ENCODE measurements at regions not wholly inside any gene's neighbourhood (a gene's known extent, or its start where the extent isn't known, plus 50 kb on each side); places are given as distances from the start of the nearest gene placed in this dataset.
"Not testable (repeated sequence)": the region's sequence is repeated elsewhere in the genome, so short reads cannot be mapped to it uniquely, and the experiment has no call there.

- not testable (repeated sequence) for DNase-seq
These were observed 63.8 kb downstream of the NSUN5 start for GRCh38 chr7:73244782-73245311.

- DNase-seq: not testable (repeated sequence)
These were observed 73.5 kb downstream of the NSUN5 start for GRCh38 chr7:73234994-73235717.

GRCh38 chr7:73225745-73226144 is 82.9 kb downstream of the NSUN5 start:
- DNase-seq: not testable (repeated sequence)

DNA sequence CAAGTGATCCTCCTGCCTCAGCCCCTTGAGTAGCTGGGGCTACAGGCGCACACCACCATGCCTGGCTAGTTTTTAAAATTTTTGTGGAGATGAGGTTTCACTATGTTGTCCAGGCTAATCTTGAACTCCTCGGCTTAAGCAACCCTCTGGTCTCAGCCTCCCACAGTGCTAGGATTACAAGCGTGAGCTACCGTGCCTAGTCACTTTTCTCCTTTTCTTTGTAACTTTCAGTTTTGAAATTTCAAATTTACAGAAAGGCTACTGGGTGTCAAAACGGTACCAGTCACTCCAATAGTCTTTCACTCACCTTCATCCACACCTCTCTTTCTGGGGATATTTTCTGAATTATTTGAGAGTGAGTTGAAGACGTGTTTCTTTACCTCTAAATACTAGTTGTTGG is 86.9 kb downstream of the NSUN5 start:
- not testable (repeated sequence) for DNase-seq

GRCh38 chr7:73220766-73221370 is 87.8 kb downstream of the NSUN5 start:
- not testable (repeated sequence) for DNase-seq

DNA sequence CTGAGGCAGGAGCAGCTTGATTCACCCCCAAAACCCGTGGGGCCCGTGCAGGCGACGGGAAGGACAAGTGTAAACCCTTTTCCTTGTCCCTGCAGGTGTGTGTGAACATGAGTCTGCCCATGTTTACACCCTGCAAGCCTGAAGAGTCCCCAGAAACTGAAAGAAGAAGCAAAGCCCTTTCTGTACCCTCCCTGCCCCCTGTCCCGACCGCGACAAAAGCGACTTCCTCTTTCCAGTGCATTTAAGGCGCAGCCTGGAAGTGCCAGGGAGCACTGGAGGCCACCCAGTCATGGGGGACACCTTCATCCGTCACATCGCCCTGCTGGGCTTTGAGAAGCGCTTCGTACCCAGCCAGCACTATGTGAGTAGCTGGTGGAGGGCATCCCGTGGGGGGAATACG is 88.3 kb downstream of the NSUN5 start:
- DNase-seq: not testable (repeated sequence)

DNA sequence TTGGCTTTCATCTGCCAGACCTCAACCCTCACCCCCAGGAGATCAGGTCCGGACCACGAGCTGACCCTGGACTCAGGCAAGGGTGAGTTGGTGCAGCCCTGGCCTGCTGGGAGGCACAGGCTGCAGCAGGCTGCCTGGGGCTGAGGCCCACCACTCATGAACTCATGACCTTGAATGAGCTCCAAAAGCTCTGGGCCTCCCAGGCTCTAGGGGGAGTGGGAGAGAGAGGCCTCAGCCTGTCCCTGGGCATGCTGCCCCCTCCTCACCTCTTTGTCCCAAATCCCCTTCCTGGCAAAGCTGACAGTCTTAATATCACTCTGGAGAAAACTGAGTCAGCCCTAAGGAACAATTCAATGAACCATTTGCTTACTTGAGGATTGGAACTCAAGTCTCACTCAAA is 89.8 kb downstream of the NSUN5 start:
- not testable (repeated sequence) for DNase-seq

GRCh38 chr7:73216046-73216675 is 92.5 kb downstream of the NSUN5 start:
- DNase-seq: not testable (repeated sequence)

DNA sequence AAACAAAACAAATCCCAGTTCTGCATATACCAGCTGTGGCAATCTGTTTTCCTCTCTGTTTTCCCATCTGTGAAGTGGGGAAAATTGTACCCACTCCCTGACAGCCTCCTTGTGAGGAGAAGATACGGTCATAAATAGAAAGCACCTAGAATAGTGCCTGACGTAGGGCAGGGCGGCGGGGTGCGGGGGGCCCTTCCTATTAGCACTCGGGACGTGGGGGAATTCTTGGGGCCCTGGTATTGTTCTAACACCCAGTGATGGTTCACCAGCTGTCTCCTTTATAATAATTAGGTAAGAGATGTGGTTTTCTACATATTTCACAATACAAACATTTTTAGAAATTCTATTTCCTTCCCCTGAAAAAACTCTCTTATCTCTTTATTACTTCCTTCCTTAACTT is 93.4 kb downstream of the NSUN5 start:
- not testable (repeated sequence) for DNase-seq

GRCh38 chr7:73214471-73214870 is 94.2 kb downstream of the NSUN5 start:
- DNase-seq: peak in 1 of 2 donors; percentile 0

DNA sequence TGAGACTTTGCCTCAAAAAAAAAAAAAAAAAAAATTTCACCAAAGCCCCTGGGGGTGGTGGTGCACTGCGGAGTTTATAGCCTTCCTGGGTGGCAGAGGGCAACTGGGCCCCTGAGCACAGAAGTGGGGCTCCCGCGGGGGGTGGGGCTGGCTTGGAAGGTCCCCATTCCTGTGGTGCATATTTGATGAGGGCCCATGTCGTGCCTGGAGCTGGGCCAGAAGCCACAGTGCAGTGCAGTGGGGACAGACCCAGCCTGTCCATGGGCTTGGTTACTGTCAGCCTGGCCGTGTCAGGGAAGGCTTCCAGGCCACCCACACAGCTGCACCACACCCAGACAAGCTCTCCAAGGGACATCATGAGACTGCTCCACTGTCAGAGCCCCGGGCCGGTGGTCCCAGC is 95.5 kb downstream of the NSUN5 start:
- DNase-seq: not testable (repeated sequence)

GRCh38 chr7:73205594-73205993 is 103.0 kb downstream of the NSUN5 start:
- DNase-seq: not testable (repeated sequence)

DNA sequence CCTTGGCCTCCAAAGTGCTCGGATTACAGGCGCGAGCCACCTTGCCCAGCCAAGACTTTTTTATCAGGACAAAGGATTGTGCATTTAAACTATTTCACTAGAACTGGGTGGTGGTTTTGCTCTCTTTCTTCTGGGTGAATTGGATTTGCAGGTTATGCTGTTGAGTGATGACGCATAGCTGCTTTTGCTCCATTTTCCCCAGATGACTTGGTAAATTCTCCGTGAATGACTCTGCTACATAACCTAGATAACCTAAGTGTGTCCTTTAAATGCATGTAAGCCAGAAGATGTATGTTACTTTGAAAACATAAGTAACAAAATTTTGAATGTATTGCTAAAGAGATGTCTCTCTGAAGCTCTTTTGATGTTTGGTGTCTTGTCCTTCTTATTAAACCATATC is 103.7 kb downstream of the NSUN5 start:
- peak in 1 of 2 donors; percentile 0 for DNase-seq

GRCh38 chr7:73203312-73203711 is 105.3 kb downstream of the NSUN5 start:
- not testable (repeated sequence) for DNase-seq

GRCh38 chr7:73201264-73201663 is 107.4 kb downstream of the NSUN5 start:
- not testable (repeated sequence) for DNase-seq

DNA sequence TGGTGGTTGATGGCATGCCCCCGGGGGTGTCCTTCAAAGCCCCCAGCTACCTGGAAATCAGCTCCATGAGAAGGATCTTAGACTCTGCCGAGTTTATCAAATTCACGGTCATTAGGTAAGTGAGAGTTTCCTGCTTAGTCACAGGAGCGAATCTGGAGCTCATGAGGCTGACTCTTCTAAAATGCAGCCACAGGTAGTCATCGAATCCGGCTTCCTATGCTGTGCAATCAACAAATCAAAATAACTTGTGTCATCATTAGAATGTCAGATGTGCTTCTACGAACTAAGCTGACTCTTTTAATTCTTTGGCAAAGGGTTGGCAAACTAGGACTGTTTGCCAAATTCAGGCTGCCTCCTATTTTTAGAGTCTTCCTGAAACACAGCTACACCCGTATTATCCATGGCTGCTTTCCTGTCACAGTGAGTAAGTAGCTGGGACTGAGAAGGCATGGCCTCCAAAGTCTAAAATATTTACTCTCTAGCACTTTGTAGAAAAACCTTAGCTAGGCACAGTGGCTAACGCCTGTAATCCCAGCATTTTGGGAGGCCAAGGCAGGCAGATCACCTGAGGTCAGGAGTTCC is 108.0 kb downstream of the NSUN5 start:
- not testable (repeated sequence) for DNase-seq

DNA sequence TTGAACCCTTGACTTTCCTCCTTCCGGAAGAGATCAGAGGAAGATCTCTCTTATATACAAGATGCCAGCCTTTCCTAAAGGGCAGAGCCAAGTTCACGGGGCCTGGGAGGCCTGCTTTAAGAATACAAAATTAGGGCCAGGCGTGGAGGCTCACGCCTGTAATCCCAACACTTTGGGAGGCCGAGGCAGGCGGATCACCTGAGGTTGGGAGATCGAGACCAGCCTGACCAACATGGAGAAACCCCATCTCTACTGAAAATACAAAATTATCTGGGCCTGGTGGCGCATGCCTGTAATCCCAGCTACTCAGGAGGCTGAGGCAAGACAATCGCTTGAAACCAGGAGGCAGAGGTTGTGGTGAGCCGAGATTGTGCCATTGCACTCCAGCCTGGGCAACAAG is 108.2 kb upstream of the SPDYE9 start:
- not testable (repeated sequence) for DNase-seq

DNA sequence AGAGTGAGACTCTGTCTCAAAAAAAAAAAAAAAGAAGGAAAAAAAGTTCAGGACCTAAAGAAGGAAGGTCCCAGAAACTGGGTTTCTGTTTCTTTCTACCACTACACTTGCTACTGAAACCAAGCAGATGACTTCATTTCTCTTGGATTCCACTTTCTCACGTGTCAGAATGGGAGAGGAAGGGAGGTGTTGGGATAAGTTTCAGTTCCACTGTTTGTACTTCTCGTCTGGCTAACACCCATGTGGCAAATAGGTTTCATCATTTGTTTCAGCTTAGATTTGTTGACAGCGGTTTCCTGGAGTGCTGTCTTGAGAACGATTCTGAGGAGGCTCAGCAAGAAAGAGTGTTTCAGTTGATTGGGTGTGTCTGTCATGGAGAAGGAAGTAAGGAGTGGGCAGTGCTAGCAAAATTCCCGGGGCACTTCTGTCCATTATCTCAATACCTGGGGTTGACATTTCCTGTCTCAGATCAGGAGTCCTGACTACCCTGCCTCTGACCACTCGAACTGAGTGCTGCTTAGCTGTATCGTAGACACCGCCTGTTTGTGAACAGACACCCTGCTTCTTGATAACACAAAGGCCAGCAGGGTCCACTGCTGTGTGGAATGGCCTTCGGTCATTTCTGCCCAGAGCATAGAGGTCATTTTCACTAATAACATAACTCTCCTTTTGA is 104.8 kb upstream of the SPDYE9 start:
- not testable (repeated sequence) for DNase-seq

- DNase-seq: not testable (repeated sequence)
These were observed 102.4 kb upstream of the SPDYE9 start for GRCh38 chr7:73188287-73188686.

DNA sequence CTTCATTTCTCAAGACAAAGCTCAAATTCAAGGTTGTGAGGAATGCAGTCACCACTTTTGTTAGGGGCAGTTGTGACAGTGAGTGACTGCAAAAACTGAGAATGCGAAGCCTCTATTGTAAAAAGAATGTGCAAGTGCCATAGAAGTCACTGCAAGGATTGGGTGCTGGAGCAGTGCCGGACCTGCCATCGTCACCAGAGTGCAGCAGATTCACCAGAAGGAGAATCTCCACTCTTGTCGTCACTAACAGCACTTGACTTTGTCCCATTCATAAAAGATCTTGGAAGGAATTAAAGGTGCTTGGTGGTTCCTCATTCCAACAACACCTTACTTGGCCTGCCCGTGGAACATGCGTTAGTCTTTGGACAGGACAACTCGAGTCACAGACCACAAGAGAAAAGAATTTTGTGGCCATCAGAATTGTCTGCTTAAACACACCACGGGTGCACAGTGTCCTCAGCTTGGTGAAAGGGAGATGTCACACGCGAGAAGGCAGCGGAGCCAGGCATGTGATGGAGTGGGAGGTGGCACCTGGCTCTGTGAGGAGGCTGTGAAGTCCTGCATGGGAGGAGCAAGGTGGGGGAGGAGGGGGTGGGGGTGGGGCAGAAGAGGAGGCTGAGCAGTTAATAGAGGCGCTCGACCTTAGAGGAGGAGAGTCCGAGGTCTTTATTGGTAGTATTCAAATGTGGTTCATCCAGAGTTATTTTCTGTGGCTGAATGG is 100.9 kb upstream of the SPDYE9 start:
- DNase-seq: not testable (repeated sequence)

DNA sequence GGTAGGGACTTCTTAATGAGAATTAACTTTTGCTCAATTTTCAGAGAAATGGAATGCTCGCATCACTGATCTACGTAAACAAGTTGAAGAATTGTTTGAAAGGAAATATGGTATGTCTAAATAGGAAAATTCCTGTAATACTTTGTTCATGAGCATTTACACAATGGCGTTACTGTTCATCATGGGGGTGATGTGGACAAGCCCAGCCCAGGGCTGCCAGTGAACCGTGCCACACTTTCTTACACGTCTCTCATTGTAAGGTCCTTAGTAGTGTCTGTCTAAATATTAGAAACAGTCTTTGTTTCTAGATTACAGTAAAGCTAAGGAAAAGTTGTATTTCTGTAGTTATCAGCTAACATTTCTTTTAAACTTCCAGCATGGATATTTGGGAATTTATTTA is 91.0 kb upstream of the SPDYE9 start:
- DNase-seq: not testable (repeated sequence)

- DNase-seq: not testable (repeated sequence)
These were observed 89.5 kb upstream of the SPDYE9 start for GRCh38 chr7:73175322-73175721.
